ENCODE measurements at regions not wholly inside any gene's neighbourhood (a gene's known extent, or its start where the extent isn't known, plus 50 kb on each side); places are given as distances from the start of the nearest gene placed in this dataset.

DNA sequence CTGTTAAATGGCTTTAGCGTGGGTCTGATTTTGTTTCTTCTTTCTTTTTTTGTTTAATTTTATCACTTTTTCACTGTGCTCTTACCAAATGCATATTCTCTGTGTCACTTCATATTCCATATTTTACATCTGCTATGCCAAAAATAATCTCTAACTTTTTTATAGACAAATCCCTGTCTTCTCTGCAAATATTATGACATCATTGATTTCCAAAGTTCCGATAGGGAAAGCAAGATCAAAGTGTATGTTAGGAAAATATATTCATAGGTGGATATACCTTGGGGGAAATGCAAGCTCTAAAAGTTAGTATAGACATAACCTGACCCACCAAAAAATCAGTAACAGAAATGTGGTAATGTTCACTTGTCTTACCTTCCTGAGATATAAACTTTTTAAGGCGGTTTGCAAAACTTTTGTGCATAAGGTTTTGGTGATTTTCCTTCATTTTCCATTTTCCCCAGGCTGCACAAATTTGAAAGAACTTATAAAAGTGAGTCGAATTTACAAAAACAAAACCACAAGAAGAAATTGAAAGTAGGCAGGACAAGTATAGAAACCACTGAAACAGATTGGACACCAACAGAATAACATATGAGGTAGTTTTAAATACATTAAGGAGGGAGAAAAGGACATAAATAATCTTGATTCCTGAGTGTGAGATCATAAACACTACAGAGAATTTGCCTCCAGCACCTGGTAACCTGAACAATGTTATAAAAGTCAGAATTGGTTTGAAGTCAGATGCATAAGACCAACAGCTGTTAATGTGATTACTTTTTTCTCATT is 63.1 kb upstream of the TFEC start:
- no peak for TF ChIP-seq NR2F2 (IDR thresholded peaks at IDR 0.05; ENCODE audit: borderline replicate concordance, low read depth)
- TF ChIP-seq RBM39 (IDR thresholded peaks at IDR 0.05; ENCODE audit: low read depth, low read length, poor library complexity, severe bottlenecking) = no peak
- TF ChIP-seq NFE2L1 (CRISPR knock-in tag; IDR thresholded peaks at IDR 0.05; ENCODE audit: borderline replicate concordance) = no peak
- TF ChIP-seq THAP7 (CRISPR knock-in tag; IDR thresholded peaks at IDR 0.05) = no peak
- TF ChIP-seq POLR2A (IDR thresholded peaks at IDR 0.05; ENCODE audit: insufficient read depth in 1 of 2, low read depth in 2 of 2, low read length in 2 of 2) = no peak
- no peak for TF ChIP-seq ZNF619 (CRISPR knock-in tag; IDR thresholded peaks at IDR 0.05)
- TF ChIP-seq, protein P1, sequence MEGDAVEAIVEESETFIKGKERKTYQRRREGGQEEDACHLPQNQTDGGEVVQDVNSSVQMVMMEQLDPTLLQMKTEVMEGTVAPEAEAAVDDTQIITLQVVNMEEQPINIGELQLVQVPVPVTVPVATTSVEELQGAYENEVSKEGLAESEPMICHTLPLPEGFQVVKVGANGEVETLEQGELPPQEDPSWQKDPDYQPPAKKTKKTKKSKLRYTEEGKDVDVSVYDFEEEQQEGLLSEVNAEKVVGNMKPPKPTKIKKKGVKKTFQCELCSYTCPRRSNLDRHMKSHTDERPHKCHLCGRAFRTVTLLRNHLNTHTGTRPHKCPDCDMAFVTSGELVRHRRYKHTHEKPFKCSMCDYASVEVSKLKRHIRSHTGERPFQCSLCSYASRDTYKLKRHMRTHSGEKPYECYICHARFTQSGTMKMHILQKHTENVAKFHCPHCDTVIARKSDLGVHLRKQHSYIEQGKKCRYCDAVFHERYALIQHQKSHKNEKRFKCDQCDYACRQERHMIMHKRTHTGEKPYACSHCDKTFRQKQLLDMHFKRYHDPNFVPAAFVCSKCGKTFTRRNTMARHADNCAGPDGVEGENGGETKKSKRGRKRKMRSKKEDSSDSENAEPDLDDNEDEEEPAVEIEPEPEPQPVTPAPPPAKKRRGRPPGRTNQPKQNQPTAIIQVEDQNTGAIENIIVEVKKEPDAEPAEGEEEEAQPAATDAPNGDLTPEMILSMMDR (CRISPR knock-in tag; IDR thresholded peaks at IDR 0.05) = no peak
- TF ChIP-seq FOXP4 (CRISPR knock-in tag; IDR thresholded peaks at IDR 0.05) = no peak
- no peak for TF ChIP-seq PTBP1 (IDR thresholded peaks at IDR 0.05; ENCODE audit: low read depth, low read length, poor library complexity, severe bottlenecking)
- no peak for TF ChIP-seq FOXK1 (CRISPR knock-in tag; IDR thresholded peaks at IDR 0.05; ENCODE audit: borderline replicate concordance, low read depth)
- no peak for TF ChIP-seq DDIT3 (CRISPR knock-in tag; IDR thresholded peaks at IDR 0.05)
- no peak for TF ChIP-seq GABPA (IDR thresholded peaks at IDR 0.05; ENCODE audit: low read depth, low read length)
- TF ChIP-seq GABPA (CRISPR knock-in tag; IDR thresholded peaks at IDR 0.05; ENCODE audit: low read depth) = no peak
